SKM-1 treated with dmso at 0.1 percent for 144 hours (cell line): ENCODE measurements at regions not wholly inside any gene's neighbourhood (a gene's known extent, or its start where the extent isn't known, plus 50 kb on each side); places are given as distances from the start of the nearest gene placed in this dataset.
"Not testable (repeated sequence)": the region's sequence is repeated elsewhere in the genome, so short reads cannot be mapped to it uniquely, and the experiment has no call there.

Source experiments
- DNase-seq: peaks from one replicate; lab custom pipeline; 2025; ENCODE audit not compliant: unreplicated experiment; lab: John Stamatoyannopoulos, UW

- DNase-seq = not testable (repeated sequence)
Observed at GRCh38 chr17:27365329-27365945, 71.5 kb downstream of the WSB1 start.

DNA sequence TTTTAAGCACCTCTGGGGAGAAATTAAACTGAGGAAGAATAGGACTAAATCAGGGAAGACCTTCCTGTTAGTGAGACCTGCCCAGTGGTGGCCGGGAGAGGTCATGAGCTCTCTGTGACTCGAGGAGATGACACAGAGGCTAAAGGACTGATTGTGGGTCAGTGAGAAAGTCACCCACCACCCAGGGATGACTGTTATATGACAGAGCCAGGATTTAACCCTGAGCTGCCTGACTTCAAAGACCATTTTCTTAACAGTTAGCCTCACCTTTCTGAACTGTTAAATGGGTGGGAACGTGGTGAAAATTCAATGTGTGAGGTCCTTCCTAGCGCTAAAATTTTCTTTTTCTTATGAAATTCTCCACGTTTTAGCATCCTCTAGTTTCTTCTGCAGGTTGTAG, 72.5 kb downstream of the WSB1 start:
- DNase-seq = no peak

DNA sequence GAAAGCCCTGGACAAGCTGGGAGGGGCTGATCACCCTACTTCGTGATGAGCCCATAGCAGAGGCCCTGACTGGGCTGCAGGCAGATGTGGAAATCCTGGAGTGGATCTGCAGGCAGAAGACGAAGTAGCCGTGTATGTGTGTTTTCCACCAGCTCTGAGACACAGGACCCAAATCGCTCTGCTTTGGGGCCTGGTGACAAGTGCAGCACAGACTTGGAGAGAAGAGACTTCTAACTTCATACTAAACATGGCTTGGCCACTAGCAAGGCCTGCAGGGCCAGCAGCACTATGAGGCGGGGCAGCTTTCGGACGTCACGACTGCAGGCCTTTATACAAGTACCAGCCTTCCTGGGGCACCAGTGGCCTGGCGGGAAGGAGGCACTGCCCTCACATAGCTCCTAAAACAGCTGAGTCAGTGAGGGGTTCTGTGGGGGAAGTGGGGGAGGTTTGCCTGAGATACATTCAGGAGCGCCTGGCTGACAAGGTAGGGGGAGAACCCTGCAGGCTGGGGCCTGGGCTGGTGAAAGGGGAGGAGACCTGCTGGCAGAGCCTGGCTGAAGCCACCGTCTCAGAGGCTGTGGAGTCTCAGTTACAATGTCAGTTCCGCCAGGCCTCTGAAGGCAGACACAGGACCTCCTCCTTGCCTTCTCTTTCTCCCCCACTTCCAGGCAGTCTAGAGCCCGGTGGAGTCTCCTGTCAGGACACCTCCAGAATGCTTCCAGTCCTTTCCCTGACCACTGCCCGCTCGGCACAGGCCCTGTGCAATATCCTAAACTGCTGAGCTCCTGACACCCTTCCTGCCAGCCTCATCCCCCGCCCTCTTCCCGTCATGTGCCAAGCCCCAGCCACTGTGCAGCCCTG, 73.4 kb downstream of the WSB1 start:
- DNase-seq = no peak

DNA sequence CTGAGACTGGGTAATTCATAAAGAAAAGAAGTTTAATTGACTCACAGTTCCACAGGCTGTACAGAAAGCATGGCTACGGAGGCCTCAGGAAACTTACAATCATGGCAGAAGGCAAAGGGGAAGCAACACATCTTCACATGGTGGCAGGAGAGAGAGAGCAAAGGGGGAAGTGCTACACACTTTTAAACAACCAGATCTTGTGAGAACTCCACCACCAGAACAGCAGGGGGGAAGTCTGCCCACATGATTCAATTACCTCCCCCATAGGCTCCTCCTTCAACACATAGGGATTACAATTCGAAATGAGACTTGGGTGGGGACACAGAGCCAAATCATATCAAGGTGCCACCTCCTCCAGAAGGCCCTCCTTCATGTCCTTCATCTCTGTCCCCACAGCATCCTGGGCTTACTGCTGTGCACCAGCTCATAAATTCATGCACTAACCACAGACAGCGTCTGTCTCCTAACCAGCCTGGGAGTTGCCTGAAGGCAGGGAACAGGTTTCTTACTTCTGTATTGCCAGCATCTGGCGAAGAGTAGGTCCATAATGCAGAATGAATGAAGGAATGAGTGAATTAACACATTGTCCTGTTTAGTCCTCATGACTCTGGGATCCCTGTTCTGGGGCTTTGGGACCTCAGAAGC, 74.4 kb downstream of the WSB1 start:
- DNase-seq = no peak

GRCh38 chr17:27368980-27369379, 75.1 kb downstream of the WSB1 start:
- no peak for DNase-seq

GRCh38 chr17:27370776-27371175, 76.9 kb downstream of the WSB1 start:
- DNase-seq = no peak

DNA sequence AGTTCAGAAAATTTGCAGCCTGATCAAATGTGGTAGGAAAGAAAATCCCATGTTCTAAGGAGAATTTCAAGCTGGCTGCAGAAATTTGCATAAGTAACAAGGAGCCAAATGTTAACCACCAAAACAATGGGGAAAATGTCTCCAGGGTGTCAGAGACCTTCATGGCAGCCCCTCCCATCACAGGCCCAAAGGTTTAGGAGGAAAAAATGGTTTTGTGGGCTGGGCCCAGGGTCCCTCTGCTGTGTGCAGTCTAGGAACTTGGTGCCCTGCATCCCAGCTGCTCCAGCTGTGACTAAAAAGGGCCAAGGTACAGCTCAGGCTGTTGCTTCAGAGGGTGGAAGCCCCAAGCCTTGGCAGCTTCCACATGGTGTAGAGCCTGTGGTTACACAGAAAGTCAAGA, 79.8 kb downstream of the WSB1 start:
- not testable (repeated sequence) for DNase-seq

- DNase-seq = no peak
Observed at GRCh38 chr17:27376637-27377547, 79.4 kb upstream of the KSR1 start.

DNA sequence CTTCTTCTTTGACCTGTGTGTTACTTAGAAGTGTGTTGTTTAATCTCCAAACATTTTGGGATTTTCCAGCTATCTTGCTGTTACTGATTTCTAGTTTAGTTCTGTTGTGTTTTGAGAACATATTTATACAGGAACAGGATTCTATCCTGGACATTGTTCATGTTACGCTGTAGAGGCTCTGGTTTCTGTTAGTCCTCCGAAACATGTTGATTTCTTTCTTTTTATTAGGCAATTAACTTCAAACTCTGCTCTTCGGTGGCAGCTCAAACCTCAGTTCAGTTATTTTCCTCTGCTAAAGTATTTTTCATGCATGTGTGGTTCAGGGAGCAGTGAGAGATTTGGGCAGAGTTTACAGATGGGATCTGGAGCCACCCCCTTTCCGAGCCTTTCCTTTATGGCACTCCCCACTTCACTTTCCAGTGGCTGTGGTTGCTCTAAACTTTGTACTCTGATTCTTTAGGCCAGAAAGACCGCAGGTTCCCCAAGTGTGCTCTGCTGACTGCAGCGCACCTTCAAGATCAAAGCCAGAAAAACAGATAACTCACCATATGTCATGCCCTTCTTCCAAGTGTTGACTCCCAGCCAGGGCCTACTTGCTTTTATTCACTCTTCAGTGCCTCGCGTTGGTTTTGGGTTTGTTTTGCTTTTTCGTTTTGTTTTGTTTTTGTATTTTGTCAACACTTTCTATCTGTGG, 77.6 kb upstream of the KSR1 start:
- DNase-seq = no peak

DNA sequence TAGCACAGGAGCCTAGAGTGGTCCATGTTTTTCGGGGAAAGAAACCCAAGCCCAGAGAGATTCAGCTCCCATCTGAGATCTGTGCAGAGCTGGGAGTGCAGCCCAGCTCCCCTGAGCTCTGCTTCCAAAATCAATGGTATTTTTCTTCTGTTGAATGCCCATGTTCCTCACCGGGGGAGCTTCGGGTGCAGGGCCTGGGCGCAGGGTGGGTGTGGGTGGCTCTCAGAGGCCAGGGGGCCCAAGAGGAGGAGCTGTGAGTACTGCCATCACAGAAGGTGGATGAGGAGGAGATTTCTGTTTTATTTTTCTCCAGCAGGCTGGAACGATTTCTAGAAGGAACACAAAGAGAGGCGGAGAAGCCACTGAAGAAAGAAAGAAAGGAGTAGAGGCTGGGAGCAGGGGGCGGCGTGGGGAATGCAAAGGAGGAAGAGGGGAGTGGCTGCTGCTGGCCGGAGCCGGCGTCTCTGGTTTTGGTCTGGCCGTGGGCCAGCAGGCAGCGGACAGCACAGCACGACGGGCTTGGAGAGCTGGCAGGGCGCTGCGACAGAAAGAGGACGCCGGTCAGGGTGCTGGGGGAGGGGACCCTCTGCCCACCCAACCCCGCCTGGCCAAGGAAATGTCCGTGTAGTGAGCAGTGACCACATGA, 76.2 kb upstream of the KSR1 start:
- no peak for DNase-seq

- DNase-seq = no peak
Observed at GRCh38 chr17:27380551-27380950, 75.7 kb upstream of the KSR1 start.

GRCh38 chr17:27381007-27381501, 75.2 kb upstream of the KSR1 start:
- peak; percentile 83 for DNase-seq

DNA sequence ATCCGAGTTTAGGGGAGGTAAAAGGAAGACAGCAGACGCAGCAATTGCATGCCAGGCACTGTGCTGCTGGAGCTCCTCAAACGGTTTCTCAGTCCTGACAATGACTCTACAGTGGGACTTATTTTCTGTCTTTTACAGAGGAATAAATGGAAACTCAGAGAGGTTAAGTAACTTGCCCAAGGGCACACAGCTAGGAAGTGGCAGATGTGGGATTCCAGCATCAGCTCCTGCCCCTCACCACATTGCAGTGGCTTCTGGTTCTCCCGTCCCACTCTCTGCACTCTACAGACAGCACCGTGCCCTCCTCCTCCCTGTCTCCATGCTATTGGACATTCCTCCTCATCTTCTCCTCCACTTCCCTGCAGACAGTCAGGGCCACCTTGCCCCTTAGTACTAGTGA, 74.2 kb upstream of the KSR1 start:
- DNase-seq = no peak

- no peak for DNase-seq
Observed at GRCh38 chr17:27384261-27384701, 72.0 kb upstream of the KSR1 start.

DNA sequence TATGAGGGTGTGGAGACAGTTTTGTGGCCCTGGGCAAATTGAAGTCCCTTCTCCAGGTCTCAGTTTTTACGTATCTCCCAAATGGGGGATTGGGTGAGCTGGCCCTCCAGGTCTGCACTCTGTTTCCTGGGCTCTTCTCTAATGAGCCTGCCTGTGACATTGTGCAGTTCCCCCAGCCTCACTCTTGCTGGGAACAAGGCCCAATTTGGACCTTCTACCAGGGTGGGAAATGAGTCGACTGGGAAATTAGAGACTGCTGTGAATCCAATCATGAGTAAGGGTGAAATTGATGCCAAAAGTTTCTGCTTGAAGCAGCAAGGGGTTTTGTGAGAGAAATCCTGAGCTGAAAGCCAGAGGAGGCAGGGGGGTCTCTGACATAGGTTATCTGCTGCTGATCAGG, 71.5 kb upstream of the KSR1 start:
- DNase-seq = no peak

DNA sequence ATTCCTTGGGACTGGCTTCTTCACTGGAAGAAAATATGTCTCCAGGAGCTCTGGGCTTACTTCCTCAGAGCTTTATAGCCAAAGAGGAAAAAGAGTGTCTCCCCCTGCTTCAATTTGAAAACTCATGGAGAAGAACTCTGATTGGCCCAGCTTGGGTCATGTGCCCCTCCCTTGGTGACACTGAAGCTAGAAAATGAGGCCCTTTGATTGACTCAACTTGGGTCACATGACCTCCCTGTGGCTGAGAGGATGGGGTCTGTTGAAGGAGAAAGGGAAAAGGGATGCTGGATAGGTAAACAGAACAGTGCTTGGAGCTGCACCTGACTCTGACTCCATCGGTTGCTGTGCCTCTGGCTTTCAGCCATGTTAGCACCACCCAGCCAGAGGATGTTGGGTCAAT, 70.6 kb upstream of the KSR1 start:
- no peak for DNase-seq

GRCh38 chr17:27386206-27387075, 69.8 kb upstream of the KSR1 start:
- DNase-seq = no peak

DNA sequence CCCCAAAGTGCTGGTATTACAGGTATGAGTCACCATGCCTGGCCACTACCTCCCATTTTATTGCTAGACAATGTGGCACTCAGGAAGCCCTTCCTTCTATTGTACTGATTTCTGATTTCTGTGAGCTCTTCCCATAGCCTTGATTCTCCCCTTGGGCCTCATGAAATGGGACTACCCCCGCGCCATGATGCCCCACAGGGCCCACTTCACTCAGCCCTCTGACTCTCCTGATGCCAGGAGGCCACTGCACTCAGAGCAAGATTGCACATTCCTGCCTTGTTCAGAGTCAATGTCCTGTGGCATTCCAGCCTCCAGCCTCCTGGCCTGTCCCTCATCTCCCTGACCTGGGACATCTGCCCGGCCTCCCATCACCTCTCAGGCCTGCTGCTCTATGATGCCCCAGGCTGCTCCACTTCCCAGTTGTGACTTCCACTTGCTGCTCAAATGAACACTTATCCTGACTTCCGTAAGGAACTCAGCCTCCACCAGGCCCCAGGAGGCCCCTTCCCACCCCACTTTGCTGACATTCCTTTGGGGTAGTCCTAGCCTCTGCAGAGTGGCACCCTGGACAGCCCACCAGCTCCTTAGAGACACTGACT, 66.6 kb upstream of the KSR1 start:
- no peak for DNase-seq
